Nephron (organoid): ENCODE measurements at regions not wholly inside any gene's neighbourhood (a gene's known extent, or its start where the extent isn't known, plus 50 kb on each side); places are given as distances from the start of the nearest gene placed in this dataset.

Experiments used
- H3K27ac Mint-ChIP-seq, 3 experiments: 2 replicates each; pipeline ENCODE4 v1.8.0; 2020; ENCODE audit warnings: mixed read lengths in 3 of 3, mild to moderate bottlenecking in 2 of 3, moderate library complexity in 1 of 3
- H3K27me3 Mint-ChIP-seq: 2 replicates; pipeline ENCODE4 v1.8.0; 2021; ENCODE audit warnings: low read depth, mild to moderate bottlenecking, moderate library complexity, mixed read lengths
- H3K36me3 Mint-ChIP-seq: 2 replicates; pipeline ENCODE4 v1.8.0; 2020; ENCODE audit warnings: low read depth, mixed read lengths
- H3K4me1 Mint-ChIP-seq: 2 replicates; pipeline ENCODE4 v1.8.0; 2020; ENCODE audit warnings: mixed read lengths
- H3K4me3 Mint-ChIP-seq, 3 experiments: 2 replicates each; pipeline ENCODE4 v1.8.0; 2020; ENCODE audit warnings: mild to moderate bottlenecking in 3 of 3, mixed read lengths in 3 of 3, moderate library complexity in 2 of 3
- H3K9me3 Mint-ChIP-seq: 2 replicates; pipeline ENCODE4 v1.8.0; 2020; ENCODE audit warnings: mixed read lengths
- TF ChIP-seq, protein P1 (sequence below), 3 experiments: fragments of 200-600 bp; sonication (generic); IDR thresholded peaks; one replicate each; pipeline ENCODE4 v1.5.0; 2021; ENCODE audit warnings: antibody characterized with exemption in 3 of 3; ENCODE audit not compliant: unreplicated experiment in 3 of 3

- Mint-ChIP-seq H3K36me3 (no peaks in the 10 kb centered on the region), H3K4me3 (peak overlapping the region in 1 of 3 experiments; percentile 48), H3K27ac (peak overlapping the region in 2 of 3 experiments; percentile 3 to 46), H3K27me3 (no peaks in the 10 kb centered on the region), H3K4me1 (peaks cover 17% of the 10 kb centered on the region), H3K9me3 (no peaks in the 10 kb centered on the region)
- TF ChIP-seq, protein P1, sequence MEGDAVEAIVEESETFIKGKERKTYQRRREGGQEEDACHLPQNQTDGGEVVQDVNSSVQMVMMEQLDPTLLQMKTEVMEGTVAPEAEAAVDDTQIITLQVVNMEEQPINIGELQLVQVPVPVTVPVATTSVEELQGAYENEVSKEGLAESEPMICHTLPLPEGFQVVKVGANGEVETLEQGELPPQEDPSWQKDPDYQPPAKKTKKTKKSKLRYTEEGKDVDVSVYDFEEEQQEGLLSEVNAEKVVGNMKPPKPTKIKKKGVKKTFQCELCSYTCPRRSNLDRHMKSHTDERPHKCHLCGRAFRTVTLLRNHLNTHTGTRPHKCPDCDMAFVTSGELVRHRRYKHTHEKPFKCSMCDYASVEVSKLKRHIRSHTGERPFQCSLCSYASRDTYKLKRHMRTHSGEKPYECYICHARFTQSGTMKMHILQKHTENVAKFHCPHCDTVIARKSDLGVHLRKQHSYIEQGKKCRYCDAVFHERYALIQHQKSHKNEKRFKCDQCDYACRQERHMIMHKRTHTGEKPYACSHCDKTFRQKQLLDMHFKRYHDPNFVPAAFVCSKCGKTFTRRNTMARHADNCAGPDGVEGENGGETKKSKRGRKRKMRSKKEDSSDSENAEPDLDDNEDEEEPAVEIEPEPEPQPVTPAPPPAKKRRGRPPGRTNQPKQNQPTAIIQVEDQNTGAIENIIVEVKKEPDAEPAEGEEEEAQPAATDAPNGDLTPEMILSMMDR (IDR thresholded peaks at IDR 0.05; ENCODE audit: unreplicated experiment in 3 of 3): no peak
These were observed 569.0 kb upstream of the ADGRL2 start for GRCh38 chr1:81231729-81232038.

DNA sequence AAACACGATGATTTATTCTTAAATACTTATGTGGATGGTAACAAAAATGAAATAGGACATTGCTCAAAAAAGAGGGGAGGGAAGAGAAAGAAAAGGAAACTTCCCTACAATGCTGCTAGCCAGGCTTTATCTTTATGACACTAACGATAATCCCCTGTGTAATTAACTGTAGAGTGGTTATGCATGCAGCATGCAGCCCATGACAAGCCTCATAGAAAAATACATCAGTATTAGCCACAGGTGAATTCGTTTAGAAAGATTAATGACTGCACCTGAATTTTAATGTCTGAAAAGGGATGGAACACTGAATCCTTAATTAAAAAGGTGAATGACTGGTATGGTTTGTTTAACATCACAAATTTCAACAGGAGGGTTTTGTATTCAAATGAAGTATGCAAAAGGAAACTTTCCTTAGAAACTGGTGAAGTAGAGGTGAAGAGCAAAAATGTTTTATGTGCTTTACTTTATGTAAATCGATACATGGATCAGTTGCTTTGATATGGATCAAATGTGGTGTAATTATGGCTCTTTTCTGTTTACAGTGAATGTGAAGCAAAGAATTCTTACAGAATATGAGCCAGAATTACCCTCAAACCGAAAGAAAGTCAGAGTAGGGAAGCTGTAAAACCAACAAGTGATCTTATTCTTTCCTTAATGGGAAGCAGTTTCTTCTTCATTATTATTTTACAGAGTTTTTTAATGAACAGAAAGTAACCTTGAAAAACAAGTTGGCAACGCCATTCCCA, 569.6 kb upstream of the ADGRL2 start:
- H3K4me3 Mint-ChIP-seq: peak overlapping the region in 1 of 3 experiments; percentile 48
- H3K4me1 Mint-ChIP-seq: peaks cover 17% of the 10 kb centered on the region
- H3K36me3 Mint-ChIP-seq: no peaks in the 10 kb centered on the region
- H3K9me3 Mint-ChIP-seq: no peaks in the 10 kb centered on the region
- TF ChIP-seq, protein P1 (IDR thresholded peaks at IDR 0.05; ENCODE audit: unreplicated experiment in 3 of 3): no peak
- H3K27ac Mint-ChIP-seq: peak overlapping the region in 2 of 3 experiments; percentile 3 to 46
- no peaks in the 10 kb centered on the region for H3K27me3 Mint-ChIP-seq

- peaks cover 17% of the 10 kb centered on the region for H3K4me1 Mint-ChIP-seq
- TF ChIP-seq, protein P1 (IDR thresholded peaks at IDR 0.05; ENCODE audit: unreplicated experiment in 3 of 3): no peak
- H3K27ac Mint-ChIP-seq: no peak overlapping the region
- H3K4me3 Mint-ChIP-seq: no peak overlapping the region
- H3K9me3 Mint-ChIP-seq: no peaks in the 10 kb centered on the region
- H3K36me3 Mint-ChIP-seq: no peaks in the 10 kb centered on the region
- H3K27me3 Mint-ChIP-seq: no peaks in the 10 kb centered on the region
These were observed 571.8 kb upstream of the ADGRL2 start for GRCh38 chr1:81228926-81229325.

DNA sequence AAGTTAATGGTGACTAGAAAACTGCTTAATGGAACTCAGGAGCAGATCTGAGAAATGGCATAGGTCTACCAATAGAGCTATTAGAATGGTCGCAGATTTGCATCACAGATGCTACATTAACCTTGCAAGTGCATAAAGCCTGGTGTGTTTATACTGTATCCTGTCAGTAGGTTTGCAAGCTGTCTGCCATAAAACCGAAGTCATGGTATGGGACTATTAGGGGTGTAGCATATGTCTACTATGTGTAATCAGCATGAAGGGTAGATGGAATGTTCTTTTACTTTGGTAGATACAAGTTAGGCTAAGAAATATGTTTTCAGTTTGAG, 574.2 kb upstream of the ADGRL2 start:
- Mint-ChIP-seq H3K9me3 (no peaks in the 10 kb centered on the region), H3K27ac (no peak overlapping the region), H3K4me1 (peaks cover 8% of the 10 kb centered on the region), H3K27me3 (no peaks in the 10 kb centered on the region), H3K4me3 (no peak overlapping the region), H3K36me3 (no peaks in the 10 kb centered on the region)
- TF ChIP-seq, protein P1 (IDR thresholded peaks at IDR 0.05; ENCODE audit: unreplicated experiment in 3 of 3): no peak

GRCh38 chr1:81225789-81226602, 574.7 kb upstream of the ADGRL2 start:
- H3K36me3 Mint-ChIP-seq: no peaks in the 10 kb centered on the region
- TF ChIP-seq, protein P1 (IDR thresholded peaks at IDR 0.05; ENCODE audit: unreplicated experiment in 3 of 3): no peak
- peak overlapping the region in 1 of 3 experiments; percentile 36 for H3K27ac Mint-ChIP-seq
- peaks cover 2% of the 10 kb centered on the region for H3K4me1 Mint-ChIP-seq
- H3K9me3 Mint-ChIP-seq: no peaks in the 10 kb centered on the region
- no peaks in the 10 kb centered on the region for H3K27me3 Mint-ChIP-seq
- H3K4me3 Mint-ChIP-seq: no peak overlapping the region
